ENCODE measurements at regions not wholly inside any gene's neighbourhood (a gene's known extent, or its start where the extent isn't known, plus 50 kb on each side); places are given as distances from the start of the nearest gene placed in this dataset.

- TF ChIP-seq CTCF (IDR thresholded peaks at IDR 0.05) = no peak
- no peak for TF ChIP-seq FOXM1 (IDR thresholded peaks at IDR 0.05; ENCODE audit: low read depth)
- TF ChIP-seq YY1 (IDR thresholded peaks at IDR 0.05; ENCODE audit: low read depth) = no peak
- no peak for TF ChIP-seq MAX (IDR thresholded peaks at IDR 0.05; ENCODE audit: low read depth)
- TF ChIP-seq CHD2 (IDR thresholded peaks at IDR 0.05; ENCODE audit: low read length, partially characterized antibody) = no peak
- TF ChIP-seq RAD21 (IDR thresholded peaks at IDR 0.05; ENCODE audit: low read length) = no peak
Measured at GRCh38 chr6:114595591-114595990, 252.8 kb upstream of the HS3ST5 start.

Measured in SK-N-SH (cell line).